Mesenchymal stem cell (in vitro differentiated cells and primary cell): ENCODE measurements at regions not wholly inside any gene's neighbourhood (a gene's known extent, or its start where the extent isn't known, plus 50 kb on each side); places are given as distances from the start of the nearest gene placed in this dataset.
"Not testable (repeated sequence)": the region's sequence is repeated elsewhere in the genome, so short reads cannot be mapped to it uniquely, and the experiment has no call there.

Source experiments
- DNase-seq: peaks from one replicate; pipeline ENCODE4 v3.0.0-alpha.2; 2013
- H2AFZ ChIP-seq: one replicate; pipeline ENCODE4 v1.6.1; 2013; ENCODE audit warnings: low read depth, mild to moderate bottlenecking, control low read depth, inconsistent platforms, low read length, moderate library complexity
- H2AK5ac ChIP-seq: 2 replicates; pipeline ENCODE4 v1.6.1; 2013; ENCODE audit warnings: low read length, moderate library complexity, mild to moderate bottlenecking, inconsistent platforms; ENCODE audit not compliant: severe bottlenecking
- H2BK120ac ChIP-seq: one replicate; pipeline ENCODE4 v1.6.1; 2013; ENCODE audit warnings: low read depth, mild to moderate bottlenecking, inconsistent platforms, low read length, moderate library complexity
- H2BK12ac ChIP-seq, 2 experiments: one replicate each; pipeline ENCODE4 v1.6.1; 2013; ENCODE audit warnings: inconsistent platforms in 2 of 2, low read length in 2 of 2, mild to moderate bottlenecking in 2 of 2, moderate library complexity in 2 of 2, control low read depth in 1 of 2
- H2BK15ac ChIP-seq: one replicate; pipeline ENCODE4 v1.6.1; 2013; ENCODE audit warnings: mild to moderate bottlenecking, low read depth, inconsistent platforms; ENCODE audit not compliant: poor library complexity, severe bottlenecking
- H2BK5ac ChIP-seq: 2 replicates; pipeline ENCODE4 v1.6.1; 2013; ENCODE audit warnings: low read depth, mild to moderate bottlenecking, low read length, control low read depth, inconsistent platforms; ENCODE audit not compliant: poor library complexity, severe bottlenecking
- H3K14ac ChIP-seq, 2 experiments: one replicate each; pipeline ENCODE4 v1.6.1; 2013; ENCODE audit warnings: inconsistent platforms in 2 of 2, low read length in 2 of 2, control low read depth in 1 of 2, mild to moderate bottlenecking in 1 of 2, moderate library complexity in 1 of 2
- H3K18ac ChIP-seq, 2 experiments: one replicate each; pipeline ENCODE4 v1.6.1; 2013; ENCODE audit warnings: inconsistent platforms in 2 of 2, low read length in 2 of 2, control low read depth in 1 of 2, low read depth in 1 of 2, mild to moderate bottlenecking in 1 of 2
- H3K23ac ChIP-seq, 2 experiments: one replicate each; pipeline ENCODE4 v1.6.1; 2013; ENCODE audit warnings: inconsistent platforms in 2 of 2, low read length in 2 of 2, mild to moderate bottlenecking in 2 of 2, moderate library complexity in 2 of 2, control low read depth in 1 of 2
- H3K27ac ChIP-seq: 2 replicates; pipeline ENCODE4 v1.5.1; 2013; ENCODE audit warnings: mild to moderate bottlenecking, moderate library complexity, low read length, control low read depth, inconsistent platforms; ENCODE audit not compliant: poor library complexity, severe bottlenecking
- H3K27me3 ChIP-seq, 2 experiments: 2 replicates each; pipeline versions ENCODE4 v1.6.1 to v1.7.0; 2013; ENCODE audit warnings: low read length in 2 of 2, mild to moderate bottlenecking in 2 of 2, moderate library complexity in 2 of 2, control low read depth in 1 of 2, inconsistent platforms in 1 of 2; ENCODE audit not compliant: control insufficient read depth in 1 of 2, insufficient read depth in 1 of 2
- H3K36me3 ChIP-seq, 2 experiments: 2 replicates each; pipeline versions ENCODE4 v1.6.1 to v1.7.0; 2013; ENCODE audit warnings: low read length in 2 of 2, control low read depth in 1 of 2, inconsistent platforms in 1 of 2, low read depth in 1 of 2, mild to moderate bottlenecking in 1 of 2; ENCODE audit not compliant: insufficient read depth in 2 of 2, control insufficient read depth in 1 of 2
- H3K4ac ChIP-seq, 2 experiments: one replicate each; pipeline ENCODE4 v1.6.1; 2013; ENCODE audit warnings: inconsistent platforms in 2 of 2, low read length in 2 of 2, mild to moderate bottlenecking in 2 of 2, moderate library complexity in 2 of 2, control low read depth in 1 of 2, low read depth in 1 of 2
- H3K4me1 ChIP-seq: 2 replicates; pipeline ENCODE4 v1.6.1; 2013; ENCODE audit warnings: low read depth, low read length, control low read depth; ENCODE audit not compliant: control insufficient read depth, insufficient read depth
- H3K4me2 ChIP-seq: 2 replicates; pipeline ENCODE4 v1.6.1; 2013; ENCODE audit warnings: low read length, mild to moderate bottlenecking, inconsistent platforms; ENCODE audit not compliant: poor library complexity, severe bottlenecking
- H3K4me3 ChIP-seq, 2 experiments: 2 replicates each; pipeline versions ENCODE4 v1.5.1 to v1.7.0; 2013; ENCODE audit warnings: low read length in 2 of 2, mild to moderate bottlenecking in 2 of 2, control low read depth in 1 of 2, low read depth in 1 of 2; ENCODE audit not compliant: insufficient read depth in 1 of 2
- H3K79me1 ChIP-seq: replicated peaks from 2 replicates; pipeline ENCODE4 v1.6.1; 2013; ENCODE audit warnings: mild to moderate bottlenecking, control low read depth, low read length, inconsistent platforms; ENCODE audit not compliant: poor library complexity, severe bottlenecking
- H3K9ac ChIP-seq: 2 replicates; pipeline ENCODE4 v1.7.0; 2013; ENCODE audit warnings: mild to moderate bottlenecking, low read length, moderate library complexity
- H3K9me3 ChIP-seq: 2 replicates; pipeline ENCODE4 v1.7.0; 2013; ENCODE audit warnings: mild to moderate bottlenecking, low read length; ENCODE audit not compliant: control insufficient read depth
- H4K8ac ChIP-seq: one replicate; pipeline ENCODE4 v1.6.1; 2013; ENCODE audit warnings: inconsistent platforms, mild to moderate bottlenecking, low read length, moderate library complexity
- H4K91ac ChIP-seq: one replicate; pipeline ENCODE4 v1.6.1; 2013; ENCODE audit warnings: mild to moderate bottlenecking, low read length, inconsistent platforms
- WGBS: methylation state at CpG from one replicate; pipeline ENCODE4 v1.1.7; 2013; ENCODE audit warnings: mixed read lengths; 5-methylcytosine and 5-hydroxymethylcytosine counted together

DNA sequence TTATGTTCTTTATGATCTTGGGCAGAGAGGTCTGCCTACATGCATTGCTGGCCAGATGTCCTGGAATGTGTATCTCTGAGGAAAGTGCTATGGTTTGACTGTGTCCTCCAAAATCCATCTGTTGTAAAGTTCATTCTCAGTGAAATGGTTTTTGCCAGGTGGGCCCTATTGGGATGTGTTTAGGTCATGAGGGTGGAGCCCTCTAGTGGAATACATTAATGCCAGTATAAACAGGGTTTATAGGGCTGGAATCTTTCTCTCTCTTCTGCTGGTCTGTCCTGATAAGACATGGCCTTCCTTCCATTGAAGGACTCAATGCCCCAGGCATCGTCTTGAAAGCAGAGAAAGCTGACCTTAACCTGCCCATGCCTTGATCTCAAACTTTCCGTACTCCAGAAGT lies 258.5 kb downstream of the RPIA start:
- no peaks in the 10 kb centered on the region for H3K36me3 ChIP-seq
- no peak overlapping the region for H3K14ac ChIP-seq
- H3K4me1 ChIP-seq: no peaks in the 10 kb centered on the region
- no peaks in the 10 kb centered on the region for H3K79me1 ChIP-seq
- no peak overlapping the region for H2BK5ac ChIP-seq
- no peak overlapping the region for H3K4ac ChIP-seq
- H2BK120ac ChIP-seq: no peak overlapping the region
- H3K27me3 ChIP-seq: peaks cover 0 to 38% of the 10 kb centered on the region in 2 experiments
- no peak overlapping the region for H3K4me2 ChIP-seq
- H3K18ac ChIP-seq: no peak overlapping the region
- H2AFZ ChIP-seq: no peak overlapping the region
- H3K4me3 ChIP-seq: no peak overlapping the region
- no peaks in the 10 kb centered on the region for H3K9me3 ChIP-seq
- no peak overlapping the region for H2AK5ac ChIP-seq
- H4K91ac ChIP-seq: no peak overlapping the region
- no peak overlapping the region for H3K23ac ChIP-seq
- no peak overlapping the region for H3K27ac ChIP-seq
- no peak for DNase-seq
- H2BK12ac ChIP-seq: no peak overlapping the region
- no peak overlapping the region for H2BK15ac ChIP-seq
- H4K8ac ChIP-seq: no peak overlapping the region
- H3K9ac ChIP-seq: no peak overlapping the region
- 83% methylated on average over 1 of the region's 2 CpGs for WGBS

DNA sequence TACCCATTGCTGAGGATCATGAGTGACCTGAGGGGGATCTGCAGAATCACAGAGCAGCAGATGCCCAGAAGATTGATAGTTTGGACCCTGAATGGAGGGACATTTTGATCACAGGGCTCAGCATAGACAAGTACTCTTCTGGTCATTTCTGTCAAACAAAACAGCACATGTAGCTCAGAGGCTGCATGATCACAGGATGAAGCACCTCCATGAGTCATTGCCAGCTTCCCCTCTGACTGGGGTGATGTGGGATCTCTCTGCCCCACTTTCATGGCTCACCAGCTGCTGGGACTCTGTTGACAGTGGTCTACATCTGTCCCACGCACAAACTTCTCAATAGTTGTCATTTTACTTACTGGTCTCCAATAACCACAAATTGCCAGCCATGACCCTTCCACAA lies 264.1 kb downstream of the RPIA start:
- Histone ChIP-seq H3K9ac (no peak overlapping the region), H3K4me2 (no peak overlapping the region), H3K9me3 (no peaks in the 10 kb centered on the region), H4K8ac (no peak overlapping the region), H3K23ac (no peak overlapping the region), H3K79me1 (no peaks in the 10 kb centered on the region), H2AK5ac (no peak overlapping the region), H2AFZ (no peak overlapping the region), H2BK12ac (no peak overlapping the region), H2BK120ac (no peak overlapping the region), H3K27me3 (peaks cover 0 to 45% of the 10 kb centered on the region in 2 experiments), H3K4ac (no peak overlapping the region), H3K4me1 (no peaks in the 10 kb centered on the region), H3K27ac (no peak overlapping the region), H2BK5ac (no peak overlapping the region), H3K18ac (no peak overlapping the region), H3K36me3 (no peaks in the 10 kb centered on the region), H3K4me3 (no peak overlapping the region), H4K91ac (no peak overlapping the region), H3K14ac (no peak overlapping the region), H2BK15ac (no peak overlapping the region)
- WGBS: no CpG with 5 or more reads among the region's 1 CpG
- no peak for DNase-seq

DNA sequence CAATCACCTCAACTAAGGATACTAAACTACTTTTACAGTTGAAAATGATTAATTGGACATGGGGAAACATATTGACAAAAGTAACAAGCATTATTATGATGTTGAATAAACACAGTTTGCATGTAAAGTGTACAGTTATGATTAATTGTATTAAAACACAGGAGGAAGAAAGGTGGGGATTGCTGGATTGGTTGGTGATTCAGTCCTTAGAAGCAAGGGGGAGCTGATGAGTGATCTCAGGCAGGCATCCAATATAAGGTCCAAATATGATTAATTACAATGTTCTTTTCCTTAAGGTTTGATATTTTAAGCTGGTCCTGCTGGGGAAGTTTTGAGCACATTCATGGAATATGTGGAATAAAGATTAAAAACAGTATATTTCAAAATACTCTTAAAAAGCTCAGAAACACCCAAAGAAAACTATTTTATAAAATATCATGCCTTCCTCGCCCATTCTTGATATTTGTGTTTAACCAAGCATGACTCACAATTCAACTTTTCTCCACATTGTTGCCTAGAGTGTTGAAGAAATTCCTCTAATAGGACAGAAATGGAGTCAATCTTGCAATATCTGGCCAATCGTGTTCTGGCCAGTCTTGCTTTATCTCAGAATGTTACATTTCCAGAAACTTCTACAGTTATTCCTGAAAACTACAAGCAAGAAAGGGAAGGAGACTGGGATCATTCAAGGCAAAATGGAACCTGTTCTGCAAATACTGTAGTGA lies 268.2 kb downstream of the RPIA start:
- H4K91ac ChIP-seq: no peak overlapping the region
- peaks cover 0 to 31% of the 10 kb centered on the region in 2 experiments for H3K27me3 ChIP-seq
- no peak overlapping the region for H3K4ac ChIP-seq
- H3K18ac ChIP-seq: no peak overlapping the region
- H3K14ac ChIP-seq: no peak overlapping the region
- H2BK5ac ChIP-seq: no peak overlapping the region
- H3K4me2 ChIP-seq: no peak overlapping the region
- H3K4me3 ChIP-seq: no peak overlapping the region
- no peaks in the 10 kb centered on the region for H3K36me3 ChIP-seq
- H2AFZ ChIP-seq: no peak overlapping the region
- H2AK5ac ChIP-seq: no peak overlapping the region
- H4K8ac ChIP-seq: no peak overlapping the region
- H2BK15ac ChIP-seq: no peak overlapping the region
- no peak overlapping the region for H3K9ac ChIP-seq
- no peaks in the 10 kb centered on the region for H3K79me1 ChIP-seq
- no peaks in the 10 kb centered on the region for H3K9me3 ChIP-seq
- H3K23ac ChIP-seq: no peak overlapping the region
- no peak overlapping the region for H2BK12ac ChIP-seq
- no peaks in the 10 kb centered on the region for H3K4me1 ChIP-seq
- no peak overlapping the region for H2BK120ac ChIP-seq
- WGBS: 56% methylated on average over 1 of the region's 2 CpGs
- no peak overlapping the region for H3K27ac ChIP-seq
- no peak for DNase-seq

DNA sequence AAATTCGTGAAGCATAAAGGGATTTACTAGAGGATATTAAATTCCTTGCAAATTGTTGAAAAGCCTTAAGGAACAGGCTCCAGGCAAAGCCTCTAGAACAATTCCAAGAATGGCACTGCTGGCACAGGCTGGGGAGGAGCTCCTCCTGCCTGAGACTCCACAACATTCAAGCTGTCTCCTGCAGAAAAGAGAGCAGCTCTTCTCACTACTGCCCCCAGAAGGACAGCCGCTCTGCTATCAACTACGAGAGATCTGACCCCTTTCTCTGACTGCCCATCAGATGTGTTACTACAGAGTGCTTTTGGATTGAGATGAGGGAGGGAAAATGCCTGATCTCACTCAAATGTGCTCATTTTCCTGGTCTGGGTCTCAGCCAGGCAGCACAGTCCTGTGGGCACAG lies 269.9 kb downstream of the RPIA start:
- H3K4ac ChIP-seq, H3K4me1 ChIP-seq, H2BK5ac ChIP-seq, H3K4me2 ChIP-seq, H3K27ac ChIP-seq, H2AK5ac ChIP-seq, H3K23ac ChIP-seq, H2BK12ac ChIP-seq, H2BK120ac ChIP-seq, H2AFZ ChIP-seq, H3K4me3 ChIP-seq, H4K91ac ChIP-seq, H4K8ac ChIP-seq, H3K14ac ChIP-seq, H3K18ac ChIP-seq, H2BK15ac ChIP-seq, DNase-seq, H3K79me1 ChIP-seq, H3K9ac ChIP-seq, H3K9me3 ChIP-seq, H3K36me3 ChIP-seq: not testable (repeated sequence)
- WGBS: 50% methylated on average over 1 of the region's 3 CpGs
- peaks cover 0 to 22% of the 10 kb centered on the region in 2 experiments for H3K27me3 ChIP-seq
